IPS-18c (cell line): ENCODE measurements at regions not wholly inside any gene's neighbourhood (a gene's known extent, or its start where the extent isn't known, plus 50 kb on each side); places are given as distances from the start of the nearest gene placed in this dataset.

Source experiments
- H3K4me3 ChIP-seq: 2 replicates; pipeline ENCODE4 v1.7.0; 2013; ENCODE audit warnings: low read depth, mild to moderate bottlenecking, low read length, moderate library complexity; ENCODE audit not compliant: insufficient read depth
- H3K9me3 ChIP-seq: one replicate; pipeline ENCODE4 v1.6.1; 2013; ENCODE audit warnings: mild to moderate bottlenecking, low read length, moderate library complexity; ENCODE audit not compliant: control insufficient read depth, insufficient read depth

- no peak overlapping the region for H3K4me3 ChIP-seq
- H3K9me3 ChIP-seq, result no peaks in the 10 kb centered on the region
Measured at GRCh38 chr2:155318710-155319109, 620.2 kb downstream of the KCNJ3 start.

GRCh38 chr2:155315768-155316167, 617.3 kb downstream of the KCNJ3 start:
- H3K9me3 ChIP-seq, result no peaks in the 10 kb centered on the region

GRCh38 chr2:155310589-155310988, 612.1 kb downstream of the KCNJ3 start:
- Histone ChIP-seq H3K4me3 (no peak overlapping the region), H3K9me3 (no peaks in the 10 kb centered on the region)

More at GRCh38 chr2:155315768-155316167, 617.3 kb downstream of the KCNJ3 start:
- H3K4me3 ChIP-seq, result no peak overlapping the region

GRCh38 chr2:155309483-155309882, 611.0 kb downstream of the KCNJ3 start:
- H3K4me3 ChIP-seq, result no peak overlapping the region
- no peaks in the 10 kb centered on the region for H3K9me3 ChIP-seq

GRCh38 chr2:155308367-155309009, 610.0 kb downstream of the KCNJ3 start:
- Histone ChIP-seq H3K9me3 (no peaks in the 10 kb centered on the region), H3K4me3 (no peak overlapping the region)

- Histone ChIP-seq H3K9me3 (no peaks in the 10 kb centered on the region), H3K4me3 (no peak overlapping the region)
Measured at GRCh38 chr2:155301221-155301620, 602.7 kb downstream of the KCNJ3 start.

- no peaks in the 10 kb centered on the region for H3K9me3 ChIP-seq
Measured at GRCh38 chr2:155298001-155298400, 599.5 kb downstream of the KCNJ3 start.

GRCh38 chr2:155294358-155294757, 595.9 kb downstream of the KCNJ3 start:
- Histone ChIP-seq H3K9me3 (no peaks in the 10 kb centered on the region), H3K4me3 (no peak overlapping the region)

More at GRCh38 chr2:155298001-155298400, 599.5 kb downstream of the KCNJ3 start:
- H3K4me3 ChIP-seq, result no peak overlapping the region

GRCh38 chr2:155281907-155282306, 583.4 kb downstream of the KCNJ3 start:
- no peak overlapping the region for H3K4me3 ChIP-seq
- H3K9me3 ChIP-seq, result no peaks in the 10 kb centered on the region

- Histone ChIP-seq H3K9me3 (no peaks in the 10 kb centered on the region), H3K4me3 (no peak overlapping the region)
Measured at GRCh38 chr2:155273323-155273722, 574.8 kb downstream of the KCNJ3 start.

- no peaks in the 10 kb centered on the region for H3K9me3 ChIP-seq
- H3K4me3 ChIP-seq, result no peak overlapping the region
Measured at GRCh38 chr2:155266583-155266982, 568.1 kb downstream of the KCNJ3 start.

GRCh38 chr2:155266109-155266508, 567.6 kb downstream of the KCNJ3 start:
- no peak overlapping the region for H3K4me3 ChIP-seq
- H3K9me3 ChIP-seq, result no peaks in the 10 kb centered on the region

- no peak overlapping the region for H3K4me3 ChIP-seq
- H3K9me3 ChIP-seq, result no peaks in the 10 kb centered on the region
Measured at GRCh38 chr2:155256803-155257202, 558.3 kb downstream of the KCNJ3 start.

- Histone ChIP-seq H3K4me3 (no peak overlapping the region), H3K9me3 (no peaks in the 10 kb centered on the region)
Measured at GRCh38 chr2:155250800-155251199, 552.3 kb downstream of the KCNJ3 start.

- no peaks in the 10 kb centered on the region for H3K9me3 ChIP-seq
- no peak overlapping the region for H3K4me3 ChIP-seq
Measured at GRCh38 chr2:155240176-155240575, 541.7 kb downstream of the KCNJ3 start.

- no peaks in the 10 kb centered on the region for H3K9me3 ChIP-seq
- no peak overlapping the region for H3K4me3 ChIP-seq
Measured at GRCh38 chr2:155235710-155236109, 537.2 kb downstream of the KCNJ3 start.

GRCh38 chr2:155223781-155224406, 525.4 kb downstream of the KCNJ3 start:
- Histone ChIP-seq H3K4me3 (no peak overlapping the region), H3K9me3 (no peaks in the 10 kb centered on the region)

- H3K9me3 ChIP-seq, result no peaks in the 10 kb centered on the region
- H3K4me3 ChIP-seq, result no peak overlapping the region
Measured at GRCh38 chr2:155218945-155219344, 520.5 kb downstream of the KCNJ3 start.
